Upper lobe of right lung (tissue), 1 donor: ENCODE measurements at regions not wholly inside any gene's neighbourhood (a gene's known extent, or its start where the extent isn't known, plus 50 kb on each side); places are given as distances from the start of the nearest gene placed in this dataset.

Experiments used
- ATAC-seq: fragments of 200-7000 bp; cut with Tn5 transposase; one replicate; pipeline ENCODE4 v1.9.1; 2020; ENCODE audit warnings: mild to moderate bottlenecking, moderate library complexity
- DNase-seq: peaks from one replicate; pipeline ENCODE4 v3.0.0-alpha.2; 2020
- H3K27ac ChIP-seq: fragments of 200-600 bp; one replicate; pipeline ENCODE4 v1.8.0; 2022
- H3K27me3 ChIP-seq: fragments of 200-600 bp; one replicate; pipeline ENCODE4 v1.8.0; 2022; ENCODE audit warnings: mild to moderate bottlenecking
- H3K36me3 ChIP-seq: fragments of 200-600 bp; one replicate; pipeline ENCODE4 v1.8.0; 2022
- H3K4me1 ChIP-seq: fragments of 200-600 bp; one replicate; pipeline ENCODE4 v1.8.0; 2022
- H3K4me3 ChIP-seq: fragments of 200-600 bp; one replicate; pipeline ENCODE4 v1.8.0; 2022; ENCODE audit warnings: mild to moderate bottlenecking
- H3K9me3 ChIP-seq: fragments of 200-600 bp; one replicate; pipeline ENCODE4 v1.8.0; 2022
- CTCF ChIP-seq: fragments of 200-600 bp; IDR thresholded peaks from one replicate; pipeline ENCODE4 v1.8.0; 2022; ENCODE audit warnings: antibody characterized with exemption
- intact Hi-C: fragments of 100-400 bp; cut with DNase I; formaldehyde crosslinking; loops from one replicate; pipeline ENCODE4 v1.11.0; 2022
- donor health status: DM: no; HTN: yes; CAD: no; lungs with severe emphysema.

- intact Hi-C loops = no loop called here
- no peak for TF ChIP-seq CTCF
- no peak overlapping the region for H3K27ac ChIP-seq
- no peaks in the 10 kb centered on the region for H3K4me1 ChIP-seq
- ATAC-seq (no peak), DNase-seq (no peak)
- H3K9me3 ChIP-seq = no peaks in the 10 kb centered on the region
- no peaks in the 10 kb centered on the region for H3K27me3 ChIP-seq
- no peaks in the 10 kb centered on the region for H3K36me3 ChIP-seq
- H3K4me3 ChIP-seq = no peak overlapping the region
Observed at GRCh38 chr5:126046846-126047571, 376.2 kb upstream of the GRAMD2B start.

- no peak for ATAC-seq
- no peak for DNase-seq
- no peaks in the 10 kb centered on the region for H3K27me3 ChIP-seq
- H3K27ac ChIP-seq = no peak overlapping the region
- no peaks in the 10 kb centered on the region for H3K9me3 ChIP-seq
- no peaks in the 10 kb centered on the region for H3K4me1 ChIP-seq
- H3K36me3 ChIP-seq = no peaks in the 10 kb centered on the region
- intact Hi-C loops = no loop called here
- no peak for TF ChIP-seq CTCF
- H3K4me3 ChIP-seq = no peak overlapping the region
Observed at GRCh38 chr5:126052120-126052519, 371.1 kb upstream of the GRAMD2B start.

- intact Hi-C loops = no loop called here
- Histone ChIP-seq H3K9me3 (no peaks in the 10 kb centered on the region), H3K4me3 (no peak overlapping the region), H3K27me3 (no peaks in the 10 kb centered on the region), H3K27ac (no peak overlapping the region), H3K36me3 (no peaks in the 10 kb centered on the region), H3K4me1 (no peaks in the 10 kb centered on the region)
- ATAC-seq (no peak), DNase-seq (no peak)
- TF ChIP-seq CTCF = no peak
Observed at GRCh38 chr5:126052791-126053190, 370.4 kb upstream of the GRAMD2B start.

GRCh38 chr5:126053630-126054029, 369.6 kb upstream of the GRAMD2B start:
- Histone ChIP-seq H3K27ac (no peak overlapping the region), H3K4me3 (no peak overlapping the region), H3K27me3 (no peaks in the 10 kb centered on the region), H3K4me1 (no peaks in the 10 kb centered on the region), H3K36me3 (no peaks in the 10 kb centered on the region), H3K9me3 (no peaks in the 10 kb centered on the region)
- no peak for DNase-seq
- TF ChIP-seq CTCF = no peak
- no peak for ATAC-seq
- intact Hi-C loops = no loop called here

GRCh38 chr5:126054577-126055347, 368.4 kb upstream of the GRAMD2B start:
- DNase-seq (no peak), ATAC-seq (no peak)
- no peak overlapping the region for H3K4me3 ChIP-seq
- no peaks in the 10 kb centered on the region for H3K27me3 ChIP-seq
- intact Hi-C loops = no loop called here
- no peaks in the 10 kb centered on the region for H3K4me1 ChIP-seq
- no peak for TF ChIP-seq CTCF
- H3K27ac ChIP-seq = no peak overlapping the region
- no peaks in the 10 kb centered on the region for H3K36me3 ChIP-seq
- no peaks in the 10 kb centered on the region for H3K9me3 ChIP-seq
